ENCODE measurements at regions not wholly inside any gene's neighbourhood (a gene's known extent, or its start where the extent isn't known, plus 50 kb on each side); places are given as distances from the start of the nearest gene placed in this dataset.

GRCh38 chr11:86192519-86193257 lies 51.9 kb upstream of the EED start:
- TF ChIP-seq CTCF (IDR thresholded peaks at IDR 0.05) (no peak), POLR2A (IDR thresholded peaks at IDR 0.05) (no peak), EP300 (IDR thresholded peaks at IDR 0.05) (no peak), POLR2AphosphoS5 (IDR thresholded peaks at IDR 0.05) (no peak)

Measured in stomach (tissue), 4 donors.